NT2/D1 (cell line): ENCODE measurements at regions not wholly inside any gene's neighbourhood (a gene's known extent, or its start where the extent isn't known, plus 50 kb on each side); places are given as distances from the start of the nearest gene placed in this dataset.

Source experiments
- DNase-seq: peaks from one replicate; pipeline ENCODE4 v3.0.0-alpha.2; 2011; ENCODE audit warnings: low read depth, low spot score
- H3K27me3 ChIP-seq: 2 replicates; pipeline ENCODE4 v1.6.0; 2011; ENCODE audit warnings: mild to moderate bottlenecking; ENCODE audit not compliant: insufficient read length, insufficient read depth
- H3K36me3 ChIP-seq: 2 replicates; pipeline ENCODE4 v1.6.1; 2011; ENCODE audit warnings: mild to moderate bottlenecking, low read length, mixed read lengths; ENCODE audit not compliant: insufficient read depth, insufficient read length
- H3K4me1 ChIP-seq: 2 replicates; pipeline ENCODE4 v1.5.1; 2011; ENCODE audit not compliant: insufficient read depth, insufficient read length
- H3K4me3 ChIP-seq: 2 replicates; pipeline ENCODE4 v1.5.1; 2011; ENCODE audit warnings: low read depth; ENCODE audit not compliant: insufficient read length
- H3K9ac ChIP-seq: 2 replicates; pipeline ENCODE4 v1.6.0; 2011; ENCODE audit warnings: low read depth; ENCODE audit not compliant: insufficient read length
- H3K9me3 ChIP-seq: 2 replicates; pipeline ENCODE4 v1.5.1; 2011; ENCODE audit warnings: mild to moderate bottlenecking, low read length; ENCODE audit not compliant: insufficient read depth
- SUZ12 ChIP-seq: IDR thresholded peaks from 2 replicates; pipeline ENCODE4 v1.6.1; 2011; ENCODE audit not compliant: insufficient read length, insufficient read depth; ENCODE audit errors: extremely low read depth
- YY1 ChIP-seq: IDR thresholded peaks from 2 replicates; pipeline ENCODE4 v1.6.1; 2011; ENCODE audit not compliant: insufficient read length, insufficient read depth
- ZNF274 ChIP-seq: IDR thresholded peaks from 2 replicates; pipeline ENCODE4 v1.6.1; 2011; ENCODE audit warnings: mild to moderate bottlenecking, low read depth, low read length

DNA sequence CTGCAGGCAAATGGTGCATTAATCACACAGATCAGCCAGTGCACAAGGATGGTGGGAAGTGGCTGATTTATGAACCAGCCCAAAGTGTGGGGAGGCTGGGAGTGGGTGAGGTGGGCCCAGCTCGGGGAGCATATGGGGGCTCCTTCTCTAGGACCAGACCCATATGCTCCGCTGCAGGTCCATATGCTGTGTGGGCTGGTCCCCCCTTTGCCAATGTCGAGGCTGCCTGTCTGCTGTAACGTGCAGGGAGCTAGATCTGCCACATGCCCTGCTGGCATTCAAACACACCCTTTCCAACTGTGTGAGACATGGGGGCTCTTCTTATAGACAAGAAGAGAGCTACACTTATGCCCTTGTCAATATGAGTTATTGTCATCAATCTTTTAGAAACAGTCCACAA lies 566.3 kb downstream of the DHX35 start:
- Histone ChIP-seq H3K4me3 (no peak overlapping the region), H3K9me3 (no peaks in the 10 kb centered on the region), H3K27me3 (no peaks in the 10 kb centered on the region), H3K9ac (no peak overlapping the region), H3K36me3 (no peaks in the 10 kb centered on the region), H3K4me1 (no peaks in the 10 kb centered on the region)
- DNase-seq: no peak
- TF ChIP-seq YY1 (no peak), SUZ12 (no peak), ZNF274 (no peak)

DNA sequence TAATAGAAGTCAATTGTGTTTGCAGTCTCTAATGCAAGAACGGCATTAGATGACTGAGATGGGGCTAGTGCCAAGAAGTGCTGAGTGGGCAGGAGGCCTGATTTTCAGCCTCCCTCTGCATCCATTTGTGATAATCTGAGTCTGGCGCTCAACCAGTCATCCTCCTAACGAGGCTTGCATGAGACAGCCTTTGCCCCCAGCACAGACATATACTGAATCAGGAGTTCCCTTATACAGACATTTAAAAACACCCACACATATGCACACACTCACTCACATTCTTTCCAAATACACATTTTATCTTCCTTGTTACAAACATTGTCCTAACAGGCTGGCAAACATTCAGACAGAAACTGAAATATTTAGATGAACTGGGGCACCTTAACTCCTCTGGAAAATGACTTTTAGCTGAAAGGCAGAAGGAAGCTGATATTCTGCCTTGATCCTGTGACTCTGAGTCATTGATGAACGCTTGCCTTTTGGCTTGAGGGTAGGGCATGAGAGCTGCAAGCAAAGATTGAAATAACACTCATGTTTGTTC lies 562.3 kb downstream of the DHX35 start:
- no peak overlapping the region for H3K9ac ChIP-seq
- TF ChIP-seq YY1 (no peak), SUZ12 (no peak), ZNF274 (no peak)
- no peak for DNase-seq

DNA sequence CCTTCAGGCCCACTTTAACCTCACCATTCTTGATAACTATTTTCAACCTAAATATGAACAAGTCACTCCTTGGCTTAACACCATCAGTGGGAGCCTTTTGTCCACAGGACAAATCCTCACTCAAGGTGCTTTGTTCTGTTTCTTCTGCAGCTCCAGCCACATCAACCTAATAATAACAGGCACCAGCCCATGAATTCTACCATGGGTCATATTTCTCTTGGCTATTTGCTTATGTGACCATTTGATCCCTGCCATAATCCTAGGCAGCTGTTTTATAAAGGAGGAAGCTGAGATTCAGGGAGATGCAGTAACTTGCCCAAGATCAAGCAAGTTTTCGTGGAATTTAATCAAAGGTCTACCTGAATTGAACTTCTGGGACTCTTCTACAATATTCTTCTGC lies 561.3 kb downstream of the DHX35 start:
- TF ChIP-seq SUZ12: no peak
- TF ChIP-seq ZNF274: no peak
- TF ChIP-seq YY1: no peak
- H3K36me3 ChIP-seq: no peaks in the 10 kb centered on the region
- DNase-seq: no peak
- no peaks in the 10 kb centered on the region for H3K4me1 ChIP-seq
- H3K4me3 ChIP-seq: no peak overlapping the region
- H3K9me3 ChIP-seq: no peaks in the 10 kb centered on the region
- H3K27me3 ChIP-seq: no peaks in the 10 kb centered on the region
- H3K9ac ChIP-seq: no peak overlapping the region

More for the DNA sequence above, 562.3 kb downstream of the DHX35 start:
- Histone ChIP-seq H3K27me3 (no peaks in the 10 kb centered on the region), H3K9me3 (no peaks in the 10 kb centered on the region), H3K4me3 (no peak overlapping the region), H3K4me1 (no peaks in the 10 kb centered on the region), H3K36me3 (no peaks in the 10 kb centered on the region)

DNA sequence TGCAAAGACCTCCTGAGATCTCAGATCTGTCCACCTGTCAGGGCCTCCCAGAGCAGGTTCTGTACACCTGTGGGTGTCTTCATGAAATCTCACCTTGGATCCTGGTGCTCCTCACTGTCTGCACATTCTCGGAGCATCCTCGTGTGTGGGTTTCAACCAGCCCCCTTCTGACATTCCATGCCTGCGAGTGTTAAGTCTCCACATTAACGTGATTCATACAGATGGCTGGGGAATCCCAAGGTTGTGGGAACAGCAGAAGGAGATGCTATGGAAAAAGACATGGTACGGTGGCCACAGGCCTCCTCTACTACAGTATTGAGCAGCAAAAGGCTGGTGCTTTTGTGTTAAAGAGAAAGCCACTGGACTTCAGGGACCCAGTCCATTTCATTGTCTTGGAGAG lies 556.5 kb downstream of the DHX35 start:
- Histone ChIP-seq H3K4me1 (no peaks in the 10 kb centered on the region), H3K27me3 (no peaks in the 10 kb centered on the region)
- TF ChIP-seq ZNF274 (no peak), SUZ12 (no peak), YY1 (no peak)

DNA sequence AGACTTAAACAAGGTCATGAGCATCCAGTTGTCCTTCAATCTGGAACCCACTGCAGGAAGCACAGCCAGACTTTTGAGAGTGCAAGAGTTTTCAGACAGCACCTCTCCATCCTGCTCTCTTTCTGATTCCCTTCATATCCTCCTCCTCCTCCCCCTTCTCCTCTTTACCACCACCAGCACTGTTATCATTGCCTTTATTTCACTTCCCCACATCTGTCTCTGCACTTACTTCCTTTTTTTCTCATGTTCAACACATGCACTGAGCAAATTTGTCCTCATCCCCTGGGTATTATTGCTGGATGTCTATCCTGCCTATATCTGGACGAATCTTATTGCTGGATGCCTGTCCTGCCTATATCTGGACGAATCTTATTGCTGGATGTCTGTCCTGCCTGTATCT lies 554.8 kb downstream of the DHX35 start:
- no peaks in the 10 kb centered on the region for H3K9me3 ChIP-seq
- DNase-seq: no peak
- TF ChIP-seq YY1: no peak
- no peak for TF ChIP-seq SUZ12
- TF ChIP-seq ZNF274: no peak

More for the DNA sequence above, 556.5 kb downstream of the DHX35 start:
- no peaks in the 10 kb centered on the region for H3K9me3 ChIP-seq
- H3K9ac ChIP-seq: no peak overlapping the region
- no peak overlapping the region for H3K4me3 ChIP-seq
- no peak for DNase-seq
- no peaks in the 10 kb centered on the region for H3K36me3 ChIP-seq

DNA sequence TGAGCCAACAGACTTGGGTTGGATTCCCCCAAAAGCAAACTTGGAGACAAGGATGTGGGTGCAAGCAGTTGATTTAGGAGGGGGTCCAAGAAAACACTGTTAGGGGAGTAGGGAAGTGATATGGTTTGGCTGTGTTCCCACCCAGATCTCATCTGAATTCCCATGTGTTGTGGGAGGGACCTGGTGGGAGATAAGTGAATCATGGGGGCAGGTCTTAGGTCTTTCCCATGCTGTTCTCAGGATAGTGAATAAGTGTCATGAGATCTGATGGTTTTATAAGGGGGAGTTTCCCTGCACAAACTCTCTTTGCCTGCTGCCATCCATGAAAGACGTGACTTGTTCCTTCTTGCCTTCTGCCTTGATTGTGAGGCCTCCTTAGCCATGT lies 542.6 kb downstream of the DHX35 start:
- no peak for TF ChIP-seq SUZ12
- TF ChIP-seq ZNF274: no peak
- TF ChIP-seq YY1: no peak
- no peaks in the 10 kb centered on the region for H3K27me3 ChIP-seq
- H3K4me1 ChIP-seq: no peaks in the 10 kb centered on the region
- no peak overlapping the region for H3K9ac ChIP-seq
- no peak for DNase-seq
- no peak overlapping the region for H3K4me3 ChIP-seq
- no peaks in the 10 kb centered on the region for H3K36me3 ChIP-seq
- H3K9me3 ChIP-seq: no peaks in the 10 kb centered on the region

More for the DNA sequence above, 554.8 kb downstream of the DHX35 start:
- Histone ChIP-seq H3K4me3 (no peak overlapping the region), H3K9ac (no peak overlapping the region), H3K36me3 (no peaks in the 10 kb centered on the region), H3K27me3 (no peaks in the 10 kb centered on the region), H3K4me1 (no peaks in the 10 kb centered on the region)

DNA sequence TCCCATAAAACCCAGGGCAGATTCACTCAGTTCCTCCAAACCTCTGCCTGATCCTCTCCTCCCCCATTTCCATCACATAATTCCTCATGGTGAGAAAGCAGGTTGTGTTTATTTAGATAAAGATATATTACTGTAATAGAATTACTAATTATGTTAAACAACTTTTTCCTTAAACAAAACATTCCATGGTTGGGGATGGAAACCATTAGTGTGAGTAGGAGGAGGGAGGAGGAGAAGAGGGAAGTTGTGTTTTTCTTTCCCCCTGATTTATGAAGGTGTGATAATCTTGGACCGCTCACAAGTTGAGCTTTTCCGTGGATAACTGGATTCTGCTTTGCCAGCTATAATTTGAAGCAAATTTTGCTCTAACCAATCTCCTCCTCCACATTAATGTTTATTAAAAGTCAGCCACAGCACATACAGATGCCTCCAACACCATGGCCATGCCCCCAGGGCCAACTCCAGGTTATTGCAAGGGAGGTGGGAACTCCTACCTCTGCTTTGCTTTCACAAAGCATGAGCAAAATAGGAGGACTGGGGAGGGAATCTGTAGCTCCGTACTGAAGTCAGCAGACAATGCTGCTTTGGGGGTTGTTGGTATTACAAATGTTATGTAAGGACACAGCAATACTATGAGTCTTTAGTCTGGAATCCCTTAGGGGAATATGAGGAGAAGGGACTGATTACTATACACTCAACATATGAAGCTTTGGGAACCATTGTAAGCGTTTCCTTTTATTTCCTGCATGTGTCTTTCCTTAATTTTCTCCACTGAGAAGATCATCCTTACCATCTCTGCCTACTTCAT lies 542.0 kb downstream of the DHX35 start:
- Histone ChIP-seq H3K4me3 (no peak overlapping the region), H3K9me3 (no peaks in the 10 kb centered on the region), H3K9ac (no peak overlapping the region), H3K36me3 (no peaks in the 10 kb centered on the region), H3K27me3 (no peaks in the 10 kb centered on the region), H3K4me1 (no peaks in the 10 kb centered on the region)
- TF ChIP-seq ZNF274 (no peak), SUZ12 (no peak), YY1 (no peak)
- no peak for DNase-seq
